Peyer's patch (tissue), 4 donors: ENCODE measurements at regions not wholly inside any gene's neighbourhood (a gene's known extent, or its start where the extent isn't known, plus 50 kb on each side); places are given as distances from the start of the nearest gene placed in this dataset.

Experiments
- CTCF ChIP-seq, 6 experiments: fragments of 450-650 bp in 4 of 6; fragments of 200-600 bp in 2 of 6; sonication (generic) in 1 of 6; IDR thresholded peaks; one replicate each; pipeline ENCODE4 v1.5.1; 2017 to 2019; ENCODE audit warnings: antibody characterized with exemption in 6 of 6, mild to moderate bottlenecking in 3 of 6, moderate library complexity in 1 of 6
- POLR2A ChIP-seq, 2 donors: fragments of 450-650 bp; IDR thresholded peaks; one replicate each; pipeline ENCODE4 v1.5.1; 2017; ENCODE audit warnings: antibody characterized with exemption in 2 of 2, mild to moderate bottlenecking in 2 of 2, moderate library complexity in 2 of 2

- no peak for TF ChIP-seq CTCF (IDR thresholded peaks at IDR 0.05)
- TF ChIP-seq POLR2A (IDR thresholded peaks at IDR 0.05) = no peak
Measured at GRCh38 chr6:105651969-105652368, 249.1 kb upstream of the PREP start.
